ENCODE measurements at regions not wholly inside any gene's neighbourhood (a gene's known extent, or its start where the extent isn't known, plus 50 kb on each side); places are given as distances from the start of the nearest gene placed in this dataset.
"Not testable (repeated sequence)": the region's sequence is repeated elsewhere in the genome, so short reads cannot be mapped to it uniquely, and the experiment has no call there.

- DNase-seq (ENCODE audit: low spot score): not testable (repeated sequence)
Measured at GRCh38 chr5:56295311-56295710, 62.2 kb upstream of the ANKRD55 start.

DNA sequence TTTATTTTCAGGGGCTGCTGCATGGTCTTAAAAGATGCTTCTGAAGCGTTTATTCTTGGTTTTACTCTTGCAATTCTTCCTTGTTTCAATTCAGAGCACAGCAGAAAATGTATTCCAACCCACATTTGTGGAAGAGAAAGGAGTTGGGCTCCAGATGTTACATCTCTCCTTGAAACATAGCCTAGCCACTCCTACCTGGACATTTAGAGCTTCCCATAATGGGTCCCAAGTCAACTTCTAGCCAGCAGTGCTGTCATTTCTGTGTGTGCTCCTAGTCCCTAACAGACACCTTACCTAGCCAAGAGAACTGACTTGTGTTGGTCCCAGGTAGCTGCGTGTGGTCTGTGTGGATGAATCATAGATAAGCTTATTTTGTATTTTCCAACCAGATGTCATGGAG, 61.2 kb upstream of the ANKRD55 start:
- no peak for DNase-seq (ENCODE audit: low spot score)

- not testable (repeated sequence) for DNase-seq (ENCODE audit: low spot score)
Measured at GRCh38 chr5:56292874-56293273, 59.7 kb upstream of the ANKRD55 start.

DNA sequence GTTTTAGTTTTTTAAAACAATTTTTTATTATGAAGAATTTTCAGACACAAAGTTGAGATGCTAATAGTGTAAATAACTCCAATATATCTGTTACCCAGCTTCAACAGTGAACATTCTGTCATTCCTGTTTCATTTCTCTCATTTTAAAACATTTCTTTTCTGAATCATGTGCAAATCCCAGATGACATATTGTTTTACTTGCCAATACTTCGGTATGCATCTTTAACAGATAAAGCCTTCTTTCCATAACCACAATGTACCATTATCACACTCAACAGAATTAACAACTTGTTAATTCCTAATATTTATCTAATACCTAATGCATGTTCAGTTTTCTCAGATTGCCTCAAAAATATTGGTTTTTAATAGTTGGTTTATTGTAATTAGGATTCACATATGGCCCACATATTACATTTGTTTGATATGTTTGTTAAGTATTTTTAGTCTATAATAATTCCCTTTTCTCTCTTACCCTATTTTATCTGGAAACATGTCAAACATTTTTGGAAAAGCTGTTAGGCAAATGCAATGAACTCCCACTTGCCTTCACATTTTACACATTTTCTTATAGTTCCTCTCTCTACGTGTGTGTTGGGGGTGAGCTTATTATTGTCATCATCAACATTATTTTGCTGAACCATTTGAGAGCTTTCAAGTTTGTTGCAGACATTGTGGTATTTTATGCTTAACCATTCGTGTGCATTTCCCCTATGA, 58.7 kb upstream of the ANKRD55 start:
- no peak for DNase-seq (ENCODE audit: low spot score)

DNA sequence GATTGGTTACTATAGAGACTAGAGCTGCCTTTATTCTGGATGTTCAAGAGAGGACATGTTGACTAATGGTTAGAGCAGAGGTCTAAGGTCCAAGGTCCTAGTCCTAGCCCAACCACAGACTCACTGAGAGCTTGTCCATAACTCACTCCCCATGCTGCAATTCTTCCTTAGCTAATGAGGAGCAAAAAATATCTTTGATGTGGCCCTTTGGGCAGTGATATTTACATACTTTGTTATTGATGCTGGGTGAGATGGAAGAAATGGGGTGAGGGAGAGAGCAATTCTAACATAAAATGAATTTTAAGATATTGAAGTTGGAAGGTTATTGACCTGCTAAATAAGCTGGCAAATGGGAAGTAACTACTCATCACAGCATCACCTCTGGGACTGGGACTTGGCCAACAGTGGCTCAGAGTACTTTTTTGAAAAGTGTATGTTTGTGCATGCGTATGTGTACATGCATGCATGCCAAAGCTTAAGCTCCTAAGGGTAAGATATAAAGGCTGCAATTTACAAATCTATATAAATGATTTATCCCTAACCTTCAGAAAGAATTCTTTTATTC, 58.0 kb upstream of the ANKRD55 start:
- DNase-seq (ENCODE audit: low spot score): no peak

DNA sequence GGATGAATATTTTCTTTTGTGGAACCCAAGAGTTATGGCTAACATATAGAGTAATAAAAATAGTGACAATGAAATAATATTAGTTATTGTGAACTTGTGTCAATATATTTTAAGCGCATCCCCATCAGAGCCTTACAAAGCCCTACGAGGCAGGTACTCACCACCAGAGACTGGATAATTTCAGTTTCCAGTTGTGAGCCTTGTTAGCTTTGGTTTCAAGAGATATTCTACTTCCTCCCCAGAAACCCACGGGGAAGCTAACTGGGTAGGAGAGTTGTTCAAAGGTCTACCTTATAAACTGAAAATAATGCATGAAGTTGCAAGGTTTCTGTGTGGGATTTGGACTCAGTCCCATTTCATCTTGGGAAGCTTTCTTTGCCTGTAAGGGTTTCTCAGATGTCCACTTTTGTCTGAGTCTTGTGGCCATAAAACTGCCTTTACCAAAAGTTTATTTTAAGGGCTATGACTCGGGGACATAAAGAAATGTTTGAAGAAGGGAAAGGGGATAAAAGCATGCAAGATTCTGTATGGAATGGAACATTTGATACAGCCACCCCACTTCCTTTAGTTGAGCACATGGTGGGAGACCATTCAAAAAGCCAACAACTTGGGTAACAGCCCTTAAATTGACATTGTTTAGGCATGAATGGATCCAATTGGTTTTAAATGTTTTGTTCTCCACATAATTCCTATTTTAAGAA, 57.4 kb upstream of the ANKRD55 start:
- DNase-seq (ENCODE audit: low spot score): no peak

DNA sequence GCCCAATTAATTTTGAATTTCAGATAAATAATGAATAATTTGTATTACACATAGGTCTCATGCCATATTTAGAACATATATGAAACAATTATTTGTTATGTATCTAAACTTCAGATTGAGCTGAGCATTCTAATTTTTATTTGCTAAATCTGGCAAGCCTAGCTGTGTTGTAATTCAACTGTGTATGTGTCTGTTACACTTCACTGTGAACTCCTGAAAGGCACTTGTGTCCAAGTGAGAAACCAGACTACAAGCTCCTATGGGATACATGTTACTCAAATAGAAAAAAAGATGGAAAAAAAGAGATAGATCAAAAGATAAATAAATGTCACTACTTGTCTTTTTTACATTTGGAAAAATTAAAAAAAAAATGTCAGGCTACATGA, 56.5 kb upstream of the ANKRD55 start:
- DNase-seq (ENCODE audit: low spot score): no peak

DNA sequence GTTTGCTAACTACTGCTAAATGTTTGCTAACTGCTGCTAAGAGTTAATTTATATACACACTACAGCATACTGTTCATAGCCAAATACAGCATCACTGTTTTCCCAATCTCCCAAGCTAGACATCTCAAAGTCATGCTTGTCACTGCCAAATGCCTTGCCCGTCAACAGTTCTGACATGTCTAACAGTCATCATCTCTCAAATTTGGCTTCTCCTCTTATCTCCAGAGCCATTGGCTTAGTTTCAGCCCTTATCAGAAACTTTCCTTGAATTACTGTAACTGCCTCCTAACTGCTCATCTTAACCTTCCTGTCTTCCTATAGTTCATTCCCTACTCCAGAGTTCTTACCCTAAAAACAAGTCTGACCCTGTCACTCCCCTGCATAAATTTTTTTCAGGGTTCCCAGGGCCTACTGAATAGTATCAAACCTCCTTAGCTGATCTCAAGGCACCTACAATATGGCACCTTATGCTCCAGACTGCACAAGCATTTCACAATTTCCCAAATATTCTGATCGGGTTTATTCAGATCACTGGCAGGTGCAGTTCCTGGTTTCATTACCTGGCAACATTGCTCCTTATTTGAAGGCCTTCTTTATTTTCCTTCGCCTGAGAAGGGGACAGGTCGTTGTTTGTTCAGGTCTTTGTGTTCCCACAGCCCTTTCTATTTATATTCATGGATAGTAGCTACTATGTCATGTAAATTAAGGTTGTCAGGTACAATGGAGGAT, 55.9 kb upstream of the ANKRD55 start:
- no peak for DNase-seq (ENCODE audit: low spot score)

DNA sequence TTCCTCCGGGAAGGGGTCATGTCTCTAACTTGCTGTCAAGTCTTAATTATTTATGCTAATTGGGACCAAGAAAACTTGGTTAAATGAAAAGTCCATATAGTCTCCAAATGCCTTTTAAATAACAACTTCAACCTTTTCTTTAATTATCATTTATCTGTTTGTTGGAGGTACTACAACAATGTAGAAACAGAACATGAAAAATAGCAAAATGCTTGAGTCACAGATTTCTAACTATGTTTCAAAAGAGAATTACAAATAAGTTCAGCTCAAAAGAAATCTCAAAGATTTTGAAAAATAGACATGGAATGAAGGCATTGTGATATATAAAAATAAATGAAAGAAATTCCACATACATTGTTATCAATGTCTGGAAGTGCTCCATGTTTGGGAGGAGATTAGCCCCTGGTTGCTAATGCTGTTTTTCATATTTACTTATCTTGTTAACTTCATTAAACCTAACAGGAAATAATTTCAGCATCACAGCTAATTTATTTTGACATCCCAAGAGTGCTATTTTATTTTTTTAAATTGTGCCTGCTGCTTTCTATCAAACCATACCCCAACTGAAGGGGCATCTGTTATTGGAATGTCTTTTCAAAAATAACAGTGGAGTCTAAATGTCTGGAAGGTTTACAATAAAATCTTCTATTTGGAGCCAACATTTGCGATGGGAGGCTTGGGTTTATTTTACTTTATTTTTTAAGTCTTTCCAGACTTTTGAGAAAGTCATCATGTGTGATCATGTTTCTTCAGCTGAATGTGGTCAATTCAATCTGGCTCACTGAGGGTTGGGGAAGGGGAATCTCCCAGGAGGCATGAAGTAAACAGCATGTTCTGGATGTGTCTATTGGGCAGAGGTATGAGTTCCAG, 53.1 kb upstream of the ANKRD55 start:
- DNase-seq (ENCODE audit: low spot score): no peak

DNA sequence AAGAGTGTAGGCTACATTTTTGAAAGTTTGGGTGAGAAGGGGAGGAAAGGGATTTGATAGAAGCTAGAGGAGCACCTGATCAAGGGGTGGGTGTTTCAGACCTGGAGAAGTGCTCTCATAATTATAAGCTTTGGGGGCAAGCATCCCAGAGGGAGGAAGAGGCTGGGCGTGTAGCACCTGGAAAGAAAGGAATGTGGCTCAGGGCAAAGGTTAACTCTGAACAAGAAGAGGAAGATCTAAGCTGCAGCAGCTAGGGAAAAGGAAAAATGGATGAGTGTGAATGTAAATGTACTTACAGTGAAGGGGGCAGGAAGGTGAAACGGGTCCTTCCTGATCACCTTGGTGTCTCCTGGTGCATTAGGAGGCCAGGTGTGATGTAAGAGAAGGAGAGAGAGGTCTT, 49.8 kb upstream of the ANKRD55 start:
- no peak for DNase-seq (ENCODE audit: low spot score)
